ENCODE measurements at regions not wholly inside any gene's neighbourhood (a gene's known extent, or its start where the extent isn't known, plus 50 kb on each side); places are given as distances from the start of the nearest gene placed in this dataset.
"Not testable (repeated sequence)": the region's sequence is repeated elsewhere in the genome, so short reads cannot be mapped to it uniquely, and the experiment has no call there.

- Histone ChIP-seq H3K9ac (ENCODE audit: low read depth, low read length, poor library complexity, severe bottlenecking) (no peak overlapping the region), H3K27me3 (ENCODE audit: insufficient read depth, low read length, poor library complexity, severe bottlenecking) (no peaks in the 10 kb centered on the region), H3K9me2 (replicated peaks; ENCODE audit: low read depth, low read length) (no peaks in the 10 kb centered on the region), H4K20me1 (ENCODE audit: insufficient read depth, low read length, poor library complexity, severe bottlenecking) (no peaks in the 10 kb centered on the region), H3K9me3 (ENCODE audit: insufficient read depth, low read depth, low read length) (no peaks in the 10 kb centered on the region), H3K79me2 (ENCODE audit: insufficient read depth, low read length) (no peaks in the 10 kb centered on the region), H3K4me3 (ENCODE audit: low read length, poor library complexity, severe bottlenecking) (no peak overlapping the region), H2AFZ (ENCODE audit: low read length) (no peak overlapping the region), H3K36me3 (ENCODE audit: insufficient read depth, low read length) (no peaks in the 10 kb centered on the region), H3K4me2 (ENCODE audit: low read depth, low read length, poor library complexity, severe bottlenecking) (no peak overlapping the region), H3K4me1 (ENCODE audit: insufficient read depth, low read length, poor library complexity, severe bottlenecking) (no peaks in the 10 kb centered on the region), H3F3A (ENCODE audit: low read depth) (no peaks in the 10 kb centered on the region)
- TF ChIP-seq EZH2phosphoT487 (IDR thresholded peaks at IDR 0.05; ENCODE audit: borderline replicate concordance): no peak
- no peak for TF ChIP-seq CTCF (conservative IDR thresholded peaks at IDR 0.05; ENCODE audit: low read length)
Observed at GRCh38 chr4:138473339-138473738, 231.2 kb upstream of the SLC7A11 start.

- no peak overlapping the region for H2AFZ ChIP-seq (ENCODE audit: low read length)
- H3K4me3 ChIP-seq (ENCODE audit: low read length, poor library complexity, severe bottlenecking): no peak overlapping the region
- no peaks in the 10 kb centered on the region for H3F3A ChIP-seq (ENCODE audit: low read depth)
- no peaks in the 10 kb centered on the region for H3K79me2 ChIP-seq (ENCODE audit: insufficient read depth, low read length)
- H3K9ac ChIP-seq (ENCODE audit: low read depth, low read length, poor library complexity, severe bottlenecking): no peak overlapping the region
- H4K20me1 ChIP-seq (ENCODE audit: insufficient read depth, low read length, poor library complexity, severe bottlenecking): no peaks in the 10 kb centered on the region
- no peaks in the 10 kb centered on the region for H3K9me2 ChIP-seq (replicated peaks; ENCODE audit: low read depth, low read length)
- H3K4me1 ChIP-seq (ENCODE audit: insufficient read depth, low read length, poor library complexity, severe bottlenecking): no peaks in the 10 kb centered on the region
- no peaks in the 10 kb centered on the region for H3K36me3 ChIP-seq (ENCODE audit: insufficient read depth, low read length)
- no peak overlapping the region for H3K4me2 ChIP-seq (ENCODE audit: low read depth, low read length, poor library complexity, severe bottlenecking)
- no peaks in the 10 kb centered on the region for H3K27me3 ChIP-seq (ENCODE audit: insufficient read depth, low read length, poor library complexity, severe bottlenecking)
- TF ChIP-seq CTCF (conservative IDR thresholded peaks at IDR 0.05; ENCODE audit: low read length) (no peak), EZH2phosphoT487 (IDR thresholded peaks at IDR 0.05; ENCODE audit: borderline replicate concordance) (no peak)
- no peaks in the 10 kb centered on the region for H3K9me3 ChIP-seq (ENCODE audit: insufficient read depth, low read depth, low read length)
Observed at GRCh38 chr4:138460477-138461414, 218.6 kb upstream of the SLC7A11 start.

GRCh38 chr4:138458751-138459150 lies 216.6 kb upstream of the SLC7A11 start:
- Histone ChIP-seq H3K4me2 (ENCODE audit: low read depth, low read length, poor library complexity, severe bottlenecking) (no peak overlapping the region), H3K4me3 (ENCODE audit: low read length, poor library complexity, severe bottlenecking) (no peak overlapping the region), H4K20me1 (ENCODE audit: insufficient read depth, low read length, poor library complexity, severe bottlenecking) (no peaks in the 10 kb centered on the region), H3K4me1 (ENCODE audit: insufficient read depth, low read length, poor library complexity, severe bottlenecking) (no peaks in the 10 kb centered on the region), H3K9me2 (replicated peaks; ENCODE audit: low read depth, low read length) (no peaks in the 10 kb centered on the region), H2AFZ (ENCODE audit: low read length) (no peak overlapping the region), H3K9ac (ENCODE audit: low read depth, low read length, poor library complexity, severe bottlenecking) (no peak overlapping the region), H3K9me3 (ENCODE audit: insufficient read depth, low read depth, low read length) (no peaks in the 10 kb centered on the region), H3K36me3 (ENCODE audit: insufficient read depth, low read length) (no peaks in the 10 kb centered on the region), H3K79me2 (ENCODE audit: insufficient read depth, low read length) (no peaks in the 10 kb centered on the region), H3F3A (ENCODE audit: low read depth) (no peaks in the 10 kb centered on the region), H3K27me3 (ENCODE audit: insufficient read depth, low read length, poor library complexity, severe bottlenecking) (no peaks in the 10 kb centered on the region)
- TF ChIP-seq EZH2phosphoT487 (IDR thresholded peaks at IDR 0.05; ENCODE audit: borderline replicate concordance) (no peak), CTCF (conservative IDR thresholded peaks at IDR 0.05; ENCODE audit: low read length) (no peak)

GRCh38 chr4:138456349-138456748 lies 214.2 kb upstream of the SLC7A11 start:
- H3K4me2 ChIP-seq (ENCODE audit: low read depth, low read length, poor library complexity, severe bottlenecking); H3K9ac ChIP-seq (ENCODE audit: low read depth, low read length, poor library complexity, severe bottlenecking); H3K4me3 ChIP-seq (ENCODE audit: low read length, poor library complexity, severe bottlenecking); H4K20me1 ChIP-seq (ENCODE audit: insufficient read depth, low read length, poor library complexity, severe bottlenecking); H3K9me3 ChIP-seq (ENCODE audit: insufficient read depth, low read depth, low read length); H3K79me2 ChIP-seq (ENCODE audit: insufficient read depth, low read length); H3K27me3 ChIP-seq (ENCODE audit: insufficient read depth, low read length, poor library complexity, severe bottlenecking); H3K36me3 ChIP-seq (ENCODE audit: insufficient read depth, low read length); H3F3A ChIP-seq (ENCODE audit: low read depth); H3K9me2 ChIP-seq (replicated peaks; ENCODE audit: low read depth, low read length); H3K4me1 ChIP-seq (ENCODE audit: insufficient read depth, low read length, poor library complexity, severe bottlenecking); H2AFZ ChIP-seq (ENCODE audit: low read length): not testable (repeated sequence)
